Stimulated activated CD4-positive, alpha-beta T cell treated with anti-CD3 and anti-CD28 coated beads, Interleukin-4, amount 100 ng/mL, for 4 hours (primary cell): ENCODE measurements at regions not wholly inside any gene's neighbourhood (a gene's known extent, or its start where the extent isn't known, plus 50 kb on each side); places are given as distances from the start of the nearest gene placed in this dataset.
"Not testable (repeated sequence)": the region's sequence is repeated elsewhere in the genome, so short reads cannot be mapped to it uniquely, and the experiment has no call there.

Source experiments
- DNase-seq, 2 experiments: peaks; one replicate each; pipeline ENCODE4 v3.0.0-alpha.2; 2020

DNA sequence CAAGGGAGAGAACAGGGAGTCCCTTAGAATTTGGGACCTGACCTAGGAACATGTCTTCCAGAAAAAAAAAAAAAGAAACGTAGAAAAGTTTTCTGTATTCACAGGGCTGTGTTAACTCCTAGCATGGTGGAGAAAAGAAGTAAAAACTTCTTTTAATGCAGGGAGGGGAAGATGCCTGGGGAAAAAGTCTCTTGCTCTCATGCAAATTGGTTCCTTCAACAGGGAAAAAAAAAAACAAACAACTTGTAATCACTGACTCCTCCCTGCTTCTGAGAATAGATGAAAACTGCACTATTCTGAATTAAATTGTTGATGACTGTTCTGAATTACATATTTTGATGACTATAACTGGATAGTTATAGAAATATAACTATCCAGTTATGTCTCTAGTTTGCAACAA, 933.2 kb downstream of the TRIB2 start:
- no peak for DNase-seq

DNA sequence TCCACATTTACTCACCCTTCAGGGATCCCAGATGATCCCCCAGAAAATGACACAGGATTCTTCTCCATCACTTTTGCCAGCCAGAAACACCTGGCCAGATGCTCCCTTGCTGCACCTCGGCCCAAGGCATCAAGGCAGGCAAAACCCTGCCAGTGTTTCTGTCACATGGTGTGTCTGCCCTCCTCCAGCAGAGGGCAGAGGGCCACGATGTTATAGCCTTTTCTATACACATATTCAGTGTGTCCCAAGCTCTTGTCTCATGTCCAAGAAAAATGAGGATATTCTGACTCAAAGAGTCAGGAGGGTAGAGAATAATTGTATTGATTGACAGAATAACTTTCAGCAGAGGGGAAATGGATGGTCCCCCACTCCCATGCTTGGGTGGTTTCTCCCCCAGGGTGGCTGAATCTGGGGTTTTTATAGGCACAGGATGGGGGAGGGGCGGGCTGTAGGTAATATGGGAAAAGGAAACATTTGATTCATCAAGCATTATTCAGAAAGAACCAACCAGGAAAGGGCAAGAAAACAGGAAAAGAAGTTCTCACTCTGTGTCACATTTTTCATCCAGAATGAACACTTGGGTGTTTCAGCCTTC, 933.9 kb downstream of the TRIB2 start:
- no peak for DNase-seq

DNA sequence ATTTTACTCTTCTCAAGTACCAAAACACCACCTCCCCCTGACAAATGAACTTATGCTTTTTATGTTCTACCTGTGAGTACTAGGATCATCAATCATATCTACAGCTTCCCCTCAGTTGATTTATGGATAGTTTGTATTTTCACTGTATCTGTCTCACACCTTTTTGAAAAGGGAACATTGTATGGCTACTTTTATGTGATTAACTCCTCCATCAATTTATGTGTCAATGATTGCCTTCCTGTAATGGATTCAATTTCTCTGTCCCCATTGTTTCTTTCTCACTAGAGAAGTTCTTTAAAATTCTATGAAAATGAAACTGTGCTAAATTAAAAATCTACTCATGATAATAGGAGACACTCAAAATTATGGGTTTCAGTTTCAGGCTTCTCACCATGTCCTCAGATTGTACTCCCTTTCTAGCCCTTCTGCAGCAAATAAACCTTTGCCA, 935.0 kb downstream of the TRIB2 start:
- no peak for DNase-seq

DNA sequence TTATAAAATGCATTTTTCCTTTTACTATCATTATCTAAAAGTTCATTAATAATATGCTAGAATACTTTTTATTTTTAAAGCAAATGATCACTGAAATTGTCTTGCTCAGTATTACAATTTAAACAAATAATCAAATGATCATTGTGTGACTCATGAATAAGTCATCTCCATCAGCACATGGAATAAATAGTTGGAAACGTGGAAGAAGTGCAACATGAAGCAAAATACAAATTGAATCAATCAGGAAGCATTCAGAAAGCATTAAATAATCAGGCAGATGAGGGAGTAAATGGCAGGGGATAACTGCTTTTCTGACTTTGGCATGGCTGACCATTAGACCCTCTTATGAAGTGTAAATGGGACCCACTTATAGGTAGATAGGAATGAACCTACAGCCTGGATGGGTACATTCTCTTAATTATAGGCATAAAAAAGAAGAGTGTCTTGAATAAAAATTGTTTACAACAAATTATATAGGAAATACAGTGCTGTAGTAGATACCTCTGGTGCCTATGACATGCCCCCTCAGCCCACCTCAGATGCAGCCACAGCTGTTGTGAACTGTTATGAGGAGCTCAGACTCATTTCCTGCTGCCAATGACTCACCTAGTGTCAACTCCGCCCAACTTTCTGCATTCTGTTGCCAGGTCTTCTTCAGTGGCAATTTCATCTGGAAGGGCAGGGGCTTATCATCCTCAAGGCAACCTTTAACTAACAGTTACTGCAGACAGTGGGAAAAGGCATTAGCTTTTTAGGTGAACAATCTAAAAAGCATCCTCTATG, 936.0 kb downstream of the TRIB2 start:
- no peak for DNase-seq

DNA sequence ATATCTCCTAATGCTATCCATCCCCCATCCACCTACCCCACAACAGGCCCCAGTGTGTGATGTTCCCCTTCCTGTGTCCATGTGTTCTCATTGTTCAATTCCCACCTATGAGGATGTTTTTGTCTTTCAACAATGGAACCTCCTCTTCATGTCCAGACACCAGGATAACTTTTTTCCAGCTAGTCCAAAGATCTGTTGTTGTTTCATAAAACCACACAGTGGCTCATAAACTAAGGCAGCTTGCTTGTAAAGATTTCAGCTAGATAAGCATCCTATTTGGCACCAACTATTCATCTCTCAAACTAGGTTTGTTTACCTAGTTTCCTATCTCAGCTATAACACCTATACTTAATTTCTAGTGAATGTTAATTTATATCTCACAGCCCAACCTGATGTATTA, 937.7 kb downstream of the TRIB2 start:
- no peak for DNase-seq

DNA sequence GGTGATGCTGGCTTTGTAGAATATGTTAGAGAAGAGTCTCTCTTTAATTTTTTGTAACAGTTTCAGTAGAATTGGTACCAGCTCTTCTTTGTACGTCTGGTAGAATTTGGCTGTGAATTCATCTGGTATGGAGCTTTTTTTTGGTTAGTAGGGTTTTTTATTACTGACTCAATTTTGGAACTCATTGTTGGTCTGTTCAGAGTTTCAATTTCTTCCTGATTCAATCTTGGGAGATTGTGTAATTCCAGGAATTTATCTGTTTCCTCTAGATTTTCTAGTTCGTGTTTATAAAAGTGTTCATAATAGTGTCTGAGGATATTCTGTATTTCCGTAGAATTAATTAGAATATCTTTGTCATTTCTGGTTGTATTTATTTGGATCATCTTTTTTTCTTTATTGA, 943.5 kb downstream of the TRIB2 start:
- no peak for DNase-seq

DNA sequence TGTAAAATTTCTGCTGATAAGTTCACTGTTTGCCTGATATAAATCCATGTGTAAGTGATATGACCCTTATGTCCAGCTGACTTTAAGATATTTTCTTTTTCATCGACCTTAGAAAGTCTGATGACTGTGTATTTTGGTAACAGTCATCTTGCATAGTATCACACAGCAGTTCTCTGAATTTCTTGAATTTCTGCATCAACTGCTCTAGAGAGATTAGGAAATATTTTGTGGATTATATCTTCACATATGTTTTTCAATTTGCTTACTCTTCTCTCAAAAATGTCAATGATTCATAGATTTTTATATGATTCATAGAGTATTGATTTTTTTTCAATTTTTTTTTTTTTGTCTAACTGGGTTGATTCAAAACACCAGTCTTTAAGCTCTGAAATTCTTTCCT, 945.3 kb downstream of the TRIB2 start:
- no peak for DNase-seq

DNA sequence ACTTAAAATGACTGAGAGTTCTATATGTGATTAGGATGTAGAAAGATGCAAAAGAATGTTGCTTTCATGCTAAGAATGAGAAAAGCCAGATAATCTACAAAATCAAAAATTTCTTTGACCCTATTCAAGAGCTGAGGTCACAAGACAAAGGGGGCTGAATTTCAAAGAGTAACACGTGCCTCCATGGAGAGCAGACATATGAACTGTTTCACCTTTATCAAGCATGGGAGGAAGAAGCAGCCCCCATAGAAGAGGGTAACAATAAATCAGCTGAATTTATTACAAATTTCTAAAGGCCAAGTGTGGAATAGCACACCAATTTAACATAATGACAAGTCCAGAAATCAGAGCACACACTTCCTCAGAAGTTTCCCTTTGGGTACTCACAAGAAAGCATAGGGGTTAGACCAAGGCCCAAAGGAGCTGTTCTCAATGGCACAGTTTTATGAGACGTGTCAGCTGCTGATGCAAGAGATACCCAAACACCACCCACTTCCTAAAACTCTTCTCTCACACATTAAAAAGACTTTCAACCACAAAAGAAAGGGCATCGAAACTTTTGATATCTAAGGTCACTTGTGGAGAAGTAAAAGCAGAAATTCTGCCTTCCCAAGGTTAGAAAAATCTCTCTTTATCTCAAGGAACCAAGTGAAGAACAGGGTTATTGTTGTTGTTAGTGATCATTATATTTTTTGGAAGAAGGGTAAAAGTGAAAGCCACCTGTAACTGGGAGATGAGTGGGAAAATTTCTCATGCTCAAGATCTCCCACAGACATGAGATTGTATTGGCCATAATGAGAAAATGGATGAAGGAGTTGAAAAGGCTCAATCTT, 950.1 kb downstream of the TRIB2 start:
- no peak for DNase-seq

DNA sequence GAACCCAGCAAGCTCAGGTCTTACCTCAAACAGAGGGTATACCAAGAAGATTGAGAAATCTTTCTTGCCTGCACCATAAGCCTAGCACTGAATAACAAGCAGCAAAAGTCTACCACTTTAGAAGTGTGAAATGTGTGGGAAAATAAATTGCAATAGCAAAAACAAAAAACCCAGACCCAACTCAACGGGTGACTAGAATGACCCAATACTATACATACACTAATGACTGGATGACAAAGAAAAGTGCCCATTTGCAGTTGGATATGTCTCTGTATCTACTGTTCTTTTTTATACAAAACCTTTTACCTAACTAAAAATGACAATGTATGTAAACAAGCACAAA, 950.6 kb downstream of the TRIB2 start:
- DNase-seq: no peak

DNA sequence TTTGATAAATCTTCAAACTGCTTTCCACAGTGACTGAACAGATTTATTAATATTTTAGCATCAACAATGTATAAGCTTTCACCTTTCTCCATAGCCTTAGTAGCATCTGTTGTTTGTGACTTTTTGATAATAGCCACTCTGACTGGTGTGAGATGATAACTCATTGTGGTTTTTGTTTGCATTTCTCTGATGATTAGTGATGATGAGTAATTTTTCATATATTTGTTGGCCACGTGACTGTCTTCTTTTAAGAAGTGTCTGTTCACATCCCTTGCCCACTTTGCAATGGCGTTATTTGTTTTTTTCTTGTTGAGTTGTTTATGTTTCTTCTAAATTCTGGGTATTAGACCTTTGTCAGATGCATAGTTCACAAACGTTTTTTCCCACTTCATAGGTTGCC, 952.9 kb downstream of the TRIB2 start:
- no peak for DNase-seq

DNA sequence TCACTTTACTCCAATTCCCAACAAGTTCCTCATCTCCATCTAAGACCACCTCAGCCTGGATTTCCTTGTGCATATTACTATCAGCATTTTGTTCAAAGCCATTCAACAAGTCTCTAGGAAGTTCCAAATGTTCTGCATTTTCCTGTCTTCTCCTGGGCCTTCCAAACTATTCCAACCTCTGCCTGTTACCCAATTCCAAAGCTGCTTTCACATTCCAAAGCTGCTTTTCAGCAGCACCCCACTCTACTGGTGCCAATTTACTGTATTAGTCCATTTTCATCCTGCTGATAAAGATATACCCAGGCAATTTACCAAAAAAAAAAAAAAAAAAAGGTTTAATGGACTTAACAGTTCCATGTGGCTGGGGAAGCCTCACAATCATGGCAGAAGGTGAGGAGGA, 957.1 kb downstream of the TRIB2 start:
- not testable (repeated sequence) for DNase-seq

DNA sequence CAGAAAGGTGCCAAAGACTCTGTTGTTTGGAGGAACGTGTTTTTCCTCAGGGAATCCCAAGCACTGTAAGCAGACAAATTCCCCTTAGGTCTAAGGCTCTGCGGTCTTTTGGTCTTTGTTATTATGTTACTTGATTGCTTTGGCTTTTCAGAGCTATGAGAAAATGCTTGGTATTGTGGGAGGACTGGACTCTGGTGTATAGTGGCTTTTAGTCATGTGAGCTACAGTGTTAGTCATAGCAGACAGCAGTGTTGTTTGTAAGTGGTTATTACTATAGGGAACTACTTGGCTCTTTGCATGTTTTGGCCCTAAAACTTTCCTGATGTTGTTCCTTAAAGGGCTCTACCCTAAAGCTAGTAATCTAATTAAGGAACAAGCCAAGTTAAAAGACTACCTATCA, 956.2 kb upstream of the LRATD1 start:
- no peak for DNase-seq

DNA sequence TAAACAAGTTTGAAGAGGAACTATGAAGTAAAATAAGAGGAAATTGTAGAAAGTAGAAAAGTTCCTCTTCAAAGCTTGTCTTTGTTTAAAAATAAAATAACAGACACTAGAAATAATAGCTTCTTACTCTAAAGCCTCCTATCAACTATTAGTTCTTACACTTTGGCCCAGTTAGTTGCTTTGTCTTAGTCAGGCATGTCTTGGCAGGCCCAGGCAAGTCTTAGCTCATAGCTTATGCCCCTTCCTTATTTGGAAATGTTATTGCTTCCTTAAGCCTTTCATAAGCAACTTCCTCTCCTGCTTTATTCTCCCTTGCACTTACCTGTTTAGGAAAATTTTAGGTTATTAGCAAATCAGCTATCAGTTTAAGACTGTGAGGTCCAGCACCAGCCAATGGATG, 950.6 kb upstream of the LRATD1 start:
- no peak for DNase-seq

DNA sequence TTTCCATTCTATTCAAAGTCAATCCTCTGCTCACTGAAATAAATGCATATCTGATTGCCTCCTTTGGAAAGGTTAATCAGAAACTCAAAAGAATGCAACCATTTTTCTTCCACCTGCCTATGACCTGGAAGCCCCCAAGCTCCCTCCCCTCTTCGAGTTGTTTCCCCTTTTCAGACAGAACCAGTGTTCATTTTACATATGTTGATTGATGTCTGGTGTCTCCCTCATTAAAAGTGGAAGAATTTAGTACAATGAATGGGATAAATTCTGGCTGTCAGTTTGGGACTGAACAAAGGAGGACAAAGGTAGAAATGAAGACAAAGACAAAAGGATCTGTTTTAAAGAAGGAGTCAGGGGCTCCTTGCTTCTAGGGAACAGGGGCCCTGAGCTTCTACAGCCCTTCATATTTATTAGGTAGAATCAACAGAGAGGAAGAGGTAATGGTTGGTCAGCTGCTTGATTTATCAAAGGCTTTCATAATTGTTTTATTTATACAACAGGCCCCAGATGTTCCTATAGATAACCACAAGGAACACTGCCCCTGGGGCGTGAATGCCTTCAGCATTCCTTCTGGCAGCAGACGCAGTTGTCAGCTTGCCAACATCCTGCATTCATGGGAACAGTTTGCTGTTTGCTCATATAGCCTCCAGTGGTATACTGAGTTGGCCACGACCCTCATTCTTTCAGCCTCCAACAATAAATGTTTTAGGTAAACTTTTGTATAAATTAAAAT, 949.8 kb upstream of the LRATD1 start:
- DNase-seq: no peak

DNA sequence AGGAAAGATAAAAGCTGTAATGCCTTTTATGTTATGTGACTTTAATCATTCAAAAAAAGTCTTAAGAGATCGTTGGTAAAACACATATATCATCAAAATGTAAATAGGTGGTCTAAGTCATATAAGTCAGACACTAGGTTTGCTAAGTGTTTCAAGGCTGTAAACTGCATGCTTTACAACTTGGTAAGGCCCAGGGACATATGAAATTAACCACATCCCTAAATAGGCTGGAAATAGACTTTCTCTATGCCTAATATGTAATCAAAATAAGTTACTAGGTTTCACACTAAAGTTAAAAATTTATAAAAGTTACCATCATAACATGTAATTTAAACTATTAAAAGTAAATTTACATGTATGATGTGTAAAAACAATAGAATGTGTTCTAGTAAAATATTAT, 946.3 kb upstream of the LRATD1 start:
- DNase-seq: no peak

DNA sequence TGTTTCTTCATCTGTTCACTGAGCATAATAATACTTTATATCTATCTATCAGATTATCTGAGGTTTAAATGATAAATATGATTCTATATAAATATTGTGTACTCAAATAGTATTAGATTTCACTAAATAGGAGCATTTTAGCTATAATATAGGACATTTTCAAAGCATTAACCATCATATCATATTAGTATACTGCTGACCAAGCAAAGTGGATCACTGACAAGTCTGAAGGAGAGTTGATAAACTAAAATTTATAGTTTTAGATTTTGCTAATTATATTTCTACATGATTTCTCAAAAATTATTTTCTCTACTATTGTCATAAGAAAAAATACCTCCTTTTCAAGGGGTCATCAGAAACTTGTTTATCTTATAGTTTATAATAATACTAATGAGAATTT, 937.8 kb upstream of the LRATD1 start:
- no peak for DNase-seq

DNA sequence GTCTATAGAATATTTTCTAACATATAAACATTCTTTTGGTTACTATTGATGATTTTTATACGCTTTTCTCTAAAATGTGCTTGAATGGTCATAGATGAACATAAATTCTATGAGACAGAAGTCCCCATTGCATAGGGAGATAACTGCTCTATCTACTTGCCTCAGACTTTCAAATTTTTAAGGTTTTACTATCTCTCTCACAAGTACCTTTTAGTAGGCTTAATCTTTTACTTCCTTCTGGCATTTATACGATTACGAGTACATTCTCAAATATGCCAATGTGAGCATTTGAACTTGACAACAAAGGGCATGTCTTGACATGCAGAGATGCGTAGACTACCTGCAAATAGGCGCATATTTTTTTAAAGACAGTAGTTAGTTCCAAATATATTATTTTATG, 935.9 kb upstream of the LRATD1 start:
- no peak for DNase-seq

DNA sequence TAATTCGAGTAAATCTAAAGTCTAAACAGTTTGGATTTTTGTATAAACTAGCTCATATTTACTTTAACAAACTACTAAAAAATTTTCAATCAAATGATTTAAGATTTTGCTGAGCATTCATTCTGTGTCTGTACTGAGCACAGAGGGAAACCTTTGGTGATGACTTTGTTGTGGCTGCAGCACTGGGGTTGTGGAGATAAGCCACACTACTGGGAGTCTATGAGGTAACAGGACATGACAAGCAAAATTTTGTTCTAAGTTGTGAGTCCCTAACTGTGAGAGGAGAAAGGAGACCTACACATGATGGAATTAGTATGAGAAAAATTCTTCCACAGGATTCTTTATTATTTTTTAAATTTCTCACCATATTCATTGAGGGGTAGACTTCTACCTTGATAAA, 933.7 kb upstream of the LRATD1 start:
- no peak for DNase-seq

DNA sequence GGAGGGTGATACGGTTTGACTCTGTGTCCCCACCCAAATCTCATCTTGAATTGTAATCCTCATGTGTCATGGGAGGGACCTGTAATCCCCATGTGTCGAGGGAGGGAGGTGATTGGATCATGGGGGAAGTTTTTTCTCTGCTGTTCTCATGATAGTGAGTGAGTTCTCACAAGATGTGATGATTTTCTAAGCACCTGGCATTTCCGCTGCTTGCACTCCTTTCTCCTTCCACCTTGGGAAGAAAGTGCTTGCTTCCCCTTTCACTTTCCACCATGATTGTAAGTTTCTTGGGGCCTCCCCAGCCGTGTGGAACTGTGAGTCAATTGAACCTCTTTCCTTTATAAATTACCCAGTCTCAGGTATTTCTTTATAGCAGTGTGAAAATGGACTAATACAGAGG, 932.6 kb upstream of the LRATD1 start:
- not testable (repeated sequence) for DNase-seq

DNA sequence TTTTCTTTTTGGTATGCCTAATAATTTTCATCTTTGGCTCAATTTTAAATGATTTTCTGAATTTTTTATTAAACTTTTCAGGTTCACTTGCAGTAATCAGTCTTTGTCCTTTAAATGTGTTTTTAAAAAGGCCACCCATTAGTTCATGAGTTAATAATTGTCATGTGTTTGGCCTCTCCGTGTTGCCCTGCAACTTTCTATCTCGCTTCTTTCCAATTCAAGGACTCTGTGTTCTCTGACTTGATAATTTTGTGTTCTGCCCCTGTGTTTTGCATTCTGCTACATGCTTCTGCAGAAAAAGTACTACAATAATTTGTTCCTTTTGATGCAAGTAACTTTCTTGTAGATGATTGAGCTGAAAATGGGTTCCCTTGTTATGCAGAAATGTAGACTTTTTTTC, 921.4 kb upstream of the LRATD1 start:
- no peak for DNase-seq

DNA sequence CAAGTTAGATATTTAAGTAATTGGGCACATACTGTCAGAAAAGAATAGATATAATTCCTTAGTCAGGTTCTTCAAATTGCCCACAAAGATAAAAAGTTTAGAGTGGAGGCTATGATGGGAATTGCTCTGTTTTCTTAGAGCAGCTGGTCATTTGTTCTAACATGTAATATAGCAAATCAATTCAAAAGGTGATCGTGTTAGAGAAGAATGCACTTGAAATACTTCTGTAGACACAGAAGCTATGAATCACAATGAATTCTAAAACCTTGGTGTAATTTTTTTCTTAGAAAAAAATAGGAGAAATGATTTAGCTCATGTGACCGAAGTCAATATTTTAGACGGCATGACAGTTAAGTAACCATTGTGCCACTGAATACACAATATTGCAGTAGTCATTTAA, 918.1 kb upstream of the LRATD1 start:
- DNase-seq: no peak

DNA sequence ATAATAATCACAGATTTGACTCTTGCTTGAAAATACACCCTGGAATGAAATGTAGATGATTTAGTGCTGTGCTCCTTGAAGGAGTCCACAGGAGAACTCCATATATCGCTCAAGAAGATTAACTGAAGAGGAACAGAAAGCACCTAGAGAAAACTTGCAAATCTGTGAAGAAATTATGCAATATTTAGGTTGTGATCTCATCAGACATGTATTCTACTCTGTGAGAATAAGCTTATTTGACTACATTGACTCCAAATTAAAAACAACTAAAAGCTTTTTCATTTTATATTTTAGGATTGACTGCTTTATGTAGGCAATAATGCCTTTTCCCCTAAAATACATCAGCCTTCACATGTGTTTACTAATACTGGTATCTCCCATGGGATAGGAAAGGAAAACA, 906.6 kb upstream of the LRATD1 start:
- DNase-seq: no peak

DNA sequence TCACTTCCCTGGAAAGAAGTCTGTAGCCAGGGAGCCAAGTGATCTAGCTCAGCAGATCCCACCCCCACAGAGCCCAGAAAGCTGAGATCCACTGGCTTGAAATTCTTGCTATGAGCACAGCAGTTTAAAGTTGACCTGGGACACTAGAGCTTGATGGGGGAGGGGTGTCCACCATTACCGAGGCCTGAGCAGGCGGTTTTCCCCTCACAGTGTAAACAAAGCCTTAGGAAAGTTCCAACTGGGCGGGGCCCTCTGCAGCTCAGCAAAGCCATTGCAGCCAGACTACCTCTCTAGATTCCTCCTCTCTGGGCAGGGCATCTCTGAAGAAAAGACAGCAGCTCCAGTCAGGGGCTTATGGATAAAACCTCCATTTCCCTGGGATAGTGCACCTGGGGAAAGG, 887.2 kb upstream of the LRATD1 start:
- DNase-seq: no peak

DNA sequence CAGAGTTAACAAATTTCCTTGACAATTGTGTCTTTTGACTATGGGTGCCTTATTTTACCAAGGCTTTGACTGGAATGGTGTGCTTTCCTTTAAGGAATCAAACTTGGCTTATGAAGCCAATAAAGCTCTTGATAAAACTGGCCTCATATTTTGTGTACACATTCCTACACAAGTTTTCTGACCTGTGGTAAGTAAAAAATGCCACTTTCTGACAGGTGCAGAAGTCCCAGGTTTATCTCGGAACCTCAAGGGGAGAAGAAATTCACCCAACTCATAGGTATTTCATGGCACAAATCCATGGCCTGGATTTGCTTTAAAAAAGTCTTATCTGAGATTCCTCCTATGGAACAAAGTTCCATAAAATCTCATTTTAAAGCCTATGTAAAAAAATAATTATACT, 880.6 kb upstream of the LRATD1 start:
- DNase-seq: no peak
